ENCODE measurements at regions not wholly inside any gene's neighbourhood (a gene's known extent, or its start where the extent isn't known, plus 50 kb on each side); places are given as distances from the start of the nearest gene placed in this dataset.
"Not testable (repeated sequence)": the region's sequence is repeated elsewhere in the genome, so short reads cannot be mapped to it uniquely, and the experiment has no call there.

DNA sequence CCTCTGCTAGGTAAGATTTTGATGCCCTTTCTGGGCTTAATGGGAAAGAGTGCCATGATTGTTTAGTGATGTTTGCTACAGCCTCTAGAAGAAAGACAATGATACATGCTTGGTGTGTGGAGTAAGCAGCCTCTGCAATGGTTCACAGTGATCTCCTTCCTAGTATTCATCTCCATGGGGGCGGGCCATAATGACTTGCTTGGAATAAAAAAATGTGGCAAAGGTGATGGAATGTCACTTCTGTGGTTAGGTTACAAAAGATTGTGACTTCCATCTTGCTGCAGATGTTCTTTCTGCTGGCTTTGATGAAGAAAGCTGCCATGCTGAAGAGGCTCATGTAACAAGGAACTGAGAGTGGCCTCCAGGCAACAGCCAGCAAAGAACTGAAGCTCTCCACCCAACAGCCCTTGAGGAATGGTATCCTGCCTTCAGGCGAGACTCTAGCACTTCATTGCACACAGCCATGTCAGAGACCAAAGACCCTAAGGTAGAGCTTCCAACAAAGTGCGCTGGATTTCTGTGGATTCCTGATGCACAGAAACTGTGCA, 139.1 kb upstream of the LRIG1 start:
- H3K4me3 ChIP-seq (ENCODE audit: low read length) = no peak overlapping the region
- H3K27ac ChIP-seq (ENCODE audit: low read length) = no peak overlapping the region
- H3K9me3 ChIP-seq (ENCODE audit: control insufficient read depth, low read depth, low read length) = no peaks in the 10 kb centered on the region
- no peak overlapping the region for H3K9ac ChIP-seq (ENCODE audit: low read length)
- no peaks in the 10 kb centered on the region for H3K27me3 ChIP-seq (ENCODE audit: control insufficient read depth, insufficient read depth, low read length)
- no peaks in the 10 kb centered on the region for H3K36me3 ChIP-seq (ENCODE audit: control insufficient read depth, low read depth, low read length)
- peaks cover 4% of the 10 kb centered on the region for H3K4me1 ChIP-seq (ENCODE audit: control insufficient read depth, low read depth, low read length)

DNA sequence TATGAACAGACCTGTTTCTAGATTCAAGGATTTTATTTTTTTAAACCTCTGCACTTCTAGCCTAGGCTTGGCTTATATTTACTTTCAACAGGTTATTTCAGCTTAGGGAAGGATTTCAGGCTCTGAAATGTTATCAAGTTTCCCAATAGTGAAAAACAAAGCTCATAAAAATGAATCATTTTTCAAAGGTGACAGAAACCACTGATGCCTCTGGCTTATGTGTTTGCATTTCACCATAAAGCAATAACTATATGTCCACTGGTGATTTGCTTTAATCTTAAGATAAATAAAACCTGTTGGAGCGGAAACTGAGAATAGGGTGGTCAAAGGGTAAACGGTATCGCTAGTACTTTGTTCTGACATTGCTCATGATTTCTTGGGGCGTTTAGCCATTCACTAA, 141.2 kb upstream of the LRIG1 start:
- Histone ChIP-seq H3K36me3 (ENCODE audit: control insufficient read depth, low read depth, low read length) (no peaks in the 10 kb centered on the region), H3K27ac (ENCODE audit: low read length) (no peak overlapping the region), H3K27me3 (ENCODE audit: control insufficient read depth, insufficient read depth, low read length) (no peaks in the 10 kb centered on the region), H3K9ac (ENCODE audit: low read length) (no peak overlapping the region), H3K9me3 (ENCODE audit: control insufficient read depth, low read depth, low read length) (no peaks in the 10 kb centered on the region), H3K4me3 (ENCODE audit: low read length) (no peak overlapping the region), H3K4me1 (ENCODE audit: control insufficient read depth, low read depth, low read length) (peaks cover 4% of the 10 kb centered on the region)

DNA sequence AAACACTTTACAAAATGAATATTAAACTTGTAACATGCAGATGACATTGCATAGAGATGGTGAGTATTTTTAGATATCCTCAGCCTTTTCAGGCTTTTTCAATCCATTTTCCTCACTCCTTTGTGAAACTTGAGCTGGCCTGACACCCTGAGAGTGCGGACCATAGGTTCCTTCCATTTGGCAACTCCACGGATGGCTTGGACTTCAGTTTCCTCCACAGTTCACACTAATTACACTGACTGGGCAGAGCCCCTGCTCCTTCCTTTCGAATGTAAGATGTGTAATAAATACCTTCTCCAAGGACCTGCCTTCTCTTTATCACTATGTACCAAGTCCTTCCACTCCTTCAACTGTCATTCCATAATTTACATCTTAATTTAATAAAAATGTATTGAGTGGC, 141.7 kb upstream of the LRIG1 start:
- H3K36me3 ChIP-seq (ENCODE audit: control insufficient read depth, low read depth, low read length) = no peaks in the 10 kb centered on the region
- no peak overlapping the region for H3K27ac ChIP-seq (ENCODE audit: low read length)
- H3K27me3 ChIP-seq (ENCODE audit: control insufficient read depth, insufficient read depth, low read length) = no peaks in the 10 kb centered on the region
- H3K4me3 ChIP-seq (ENCODE audit: low read length) = no peak overlapping the region
- H3K9ac ChIP-seq (ENCODE audit: low read length) = no peak overlapping the region
- peaks cover 4% of the 10 kb centered on the region for H3K4me1 ChIP-seq (ENCODE audit: control insufficient read depth, low read depth, low read length)
- H3K9me3 ChIP-seq (ENCODE audit: control insufficient read depth, low read depth, low read length) = no peaks in the 10 kb centered on the region

DNA sequence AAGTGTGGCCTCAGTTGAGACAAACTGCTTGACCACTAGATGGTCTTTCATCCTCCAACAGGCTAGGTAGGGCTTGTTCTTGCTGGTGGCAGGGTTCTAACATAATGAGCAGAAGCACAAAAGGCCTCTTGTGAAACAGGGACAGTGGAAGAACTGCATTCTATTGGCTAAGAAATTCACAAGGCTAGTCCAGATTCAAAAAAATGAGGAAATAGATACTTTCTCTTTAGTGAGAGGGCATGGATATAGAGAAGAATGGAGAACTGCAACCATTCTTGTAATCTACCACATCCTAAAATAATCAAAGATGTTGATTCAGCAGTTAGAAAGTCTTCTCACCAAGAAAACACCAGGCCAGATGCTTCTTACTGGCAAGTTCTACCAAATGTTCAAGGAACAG, 143.7 kb upstream of the LRIG1 start:
- H3K4me1 ChIP-seq (ENCODE audit: control insufficient read depth, low read depth, low read length) = no peaks in the 10 kb centered on the region
- H3K9me3 ChIP-seq (ENCODE audit: control insufficient read depth, low read depth, low read length) = no peaks in the 10 kb centered on the region
- no peak overlapping the region for H3K9ac ChIP-seq (ENCODE audit: low read length)
- H3K27ac ChIP-seq (ENCODE audit: low read length) = no peak overlapping the region
- no peaks in the 10 kb centered on the region for H3K27me3 ChIP-seq (ENCODE audit: control insufficient read depth, insufficient read depth, low read length)
- H3K4me3 ChIP-seq (ENCODE audit: low read length) = no peak overlapping the region
- H3K36me3 ChIP-seq (ENCODE audit: control insufficient read depth, low read depth, low read length) = no peaks in the 10 kb centered on the region

DNA sequence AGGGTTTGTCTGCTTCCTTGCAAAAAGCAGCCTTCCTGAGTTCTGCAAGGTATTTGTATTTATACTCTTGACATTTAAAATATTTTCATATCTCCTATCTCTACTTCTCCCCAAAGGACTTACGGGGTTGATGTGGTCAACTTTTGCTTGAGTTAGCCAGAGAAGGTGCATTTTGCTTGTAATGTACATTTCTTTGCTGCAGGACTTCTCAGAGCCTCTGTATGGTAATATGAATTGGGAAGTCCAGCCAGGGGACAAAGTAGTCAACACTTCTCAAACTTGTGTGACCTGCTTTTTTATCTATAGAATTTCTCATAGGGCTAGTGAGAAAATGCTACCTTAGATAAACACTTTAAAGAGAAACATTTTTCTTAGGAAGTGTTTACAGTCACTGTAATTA, 148.2 kb upstream of the LRIG1 start:
- H3K9me3 ChIP-seq (ENCODE audit: control insufficient read depth, low read depth, low read length) = no peaks in the 10 kb centered on the region
- no peaks in the 10 kb centered on the region for H3K4me1 ChIP-seq (ENCODE audit: control insufficient read depth, low read depth, low read length)
- H3K36me3 ChIP-seq (ENCODE audit: control insufficient read depth, low read depth, low read length) = no peaks in the 10 kb centered on the region
- H3K27ac ChIP-seq (ENCODE audit: low read length) = no peak overlapping the region
- H3K9ac ChIP-seq (ENCODE audit: low read length) = no peak overlapping the region
- no peak overlapping the region for H3K4me3 ChIP-seq (ENCODE audit: low read length)
- no peaks in the 10 kb centered on the region for H3K27me3 ChIP-seq (ENCODE audit: control insufficient read depth, insufficient read depth, low read length)

DNA sequence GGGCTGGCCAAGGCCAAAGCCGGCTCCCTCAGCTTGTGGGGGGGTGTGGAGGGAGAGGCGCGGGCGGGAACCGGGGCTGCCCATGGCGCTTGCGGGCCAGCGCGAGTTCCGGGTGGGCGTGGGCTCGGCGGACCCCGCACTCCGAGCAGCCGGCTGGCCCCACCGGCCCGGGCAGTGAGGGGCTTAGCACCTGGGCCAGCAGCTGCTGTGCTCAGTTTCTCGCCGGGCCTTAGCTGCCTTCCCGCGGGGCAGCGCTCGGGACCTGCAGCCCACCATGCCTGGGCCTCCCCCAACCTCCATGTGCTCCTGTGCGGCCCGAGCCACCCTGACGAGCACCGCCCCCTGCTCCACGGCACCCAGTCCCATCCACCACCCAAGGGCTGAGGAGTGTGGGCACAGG, 150.7 kb upstream of the LRIG1 start:
- H3K4me1 ChIP-seq (ENCODE audit: control insufficient read depth, low read depth, low read length); H3K27me3 ChIP-seq (ENCODE audit: control insufficient read depth, insufficient read depth, low read length); H3K36me3 ChIP-seq (ENCODE audit: control insufficient read depth, low read depth, low read length); H3K27ac ChIP-seq (ENCODE audit: low read length); H3K9ac ChIP-seq (ENCODE audit: low read length); H3K9me3 ChIP-seq (ENCODE audit: control insufficient read depth, low read depth, low read length); H3K4me3 ChIP-seq (ENCODE audit: low read length): not testable (repeated sequence)

DNA sequence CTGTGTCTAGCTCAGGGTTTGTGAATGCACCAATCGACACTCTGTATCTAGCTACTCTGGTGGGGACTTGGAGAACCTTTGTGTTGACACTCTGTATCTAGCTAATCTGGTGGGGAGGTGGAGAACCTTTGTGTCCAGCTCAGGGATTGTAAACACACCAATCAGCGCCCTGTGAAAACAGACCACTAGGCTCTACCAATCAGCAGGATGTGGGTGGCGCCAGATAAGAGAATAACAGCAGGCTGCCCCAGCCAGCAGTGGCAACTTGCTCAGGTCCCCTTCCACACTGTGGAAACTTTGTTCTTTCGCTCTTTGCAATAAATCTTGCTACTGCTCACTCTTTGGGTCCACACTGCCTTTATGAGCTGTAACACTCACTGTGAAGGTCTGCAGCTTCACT, 151.3 kb upstream of the LRIG1 start:
- not testable (repeated sequence) for H3K27ac ChIP-seq (ENCODE audit: low read length); H3K4me1 ChIP-seq (ENCODE audit: control insufficient read depth, low read depth, low read length); H3K4me3 ChIP-seq (ENCODE audit: low read length); H3K9ac ChIP-seq (ENCODE audit: low read length); H3K9me3 ChIP-seq (ENCODE audit: control insufficient read depth, low read depth, low read length); H3K27me3 ChIP-seq (ENCODE audit: control insufficient read depth, insufficient read depth, low read length); H3K36me3 ChIP-seq (ENCODE audit: control insufficient read depth, low read depth, low read length)

DNA sequence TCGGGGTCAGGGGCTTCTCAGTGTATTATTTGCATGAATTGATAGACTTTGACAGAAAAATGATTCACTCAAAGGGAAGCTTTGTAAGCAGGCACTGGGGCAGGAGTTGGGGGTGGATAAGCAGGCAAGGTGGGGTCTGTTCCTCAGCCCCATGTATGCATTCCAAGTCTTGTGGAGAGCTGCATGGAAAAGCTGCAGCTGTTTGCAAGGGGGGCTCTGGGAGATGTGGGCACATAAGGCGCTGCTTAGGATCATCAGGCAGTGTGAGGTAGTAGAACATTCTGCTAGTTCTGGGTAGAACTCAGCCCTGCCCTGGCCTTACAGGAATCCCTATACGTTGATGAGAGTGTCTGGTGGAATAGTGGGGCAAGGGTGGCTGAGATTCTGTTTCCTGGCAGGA, 154.2 kb upstream of the LRIG1 start:
- Histone ChIP-seq H3K9ac (ENCODE audit: low read length) (no peak overlapping the region), H3K36me3 (ENCODE audit: control insufficient read depth, low read depth, low read length) (no peaks in the 10 kb centered on the region), H3K9me3 (ENCODE audit: control insufficient read depth, low read depth, low read length) (no peaks in the 10 kb centered on the region), H3K4me1 (ENCODE audit: control insufficient read depth, low read depth, low read length) (no peaks in the 10 kb centered on the region), H3K27ac (ENCODE audit: low read length) (no peak overlapping the region), H3K27me3 (ENCODE audit: control insufficient read depth, insufficient read depth, low read length) (no peaks in the 10 kb centered on the region), H3K4me3 (ENCODE audit: low read length) (no peak overlapping the region)

DNA sequence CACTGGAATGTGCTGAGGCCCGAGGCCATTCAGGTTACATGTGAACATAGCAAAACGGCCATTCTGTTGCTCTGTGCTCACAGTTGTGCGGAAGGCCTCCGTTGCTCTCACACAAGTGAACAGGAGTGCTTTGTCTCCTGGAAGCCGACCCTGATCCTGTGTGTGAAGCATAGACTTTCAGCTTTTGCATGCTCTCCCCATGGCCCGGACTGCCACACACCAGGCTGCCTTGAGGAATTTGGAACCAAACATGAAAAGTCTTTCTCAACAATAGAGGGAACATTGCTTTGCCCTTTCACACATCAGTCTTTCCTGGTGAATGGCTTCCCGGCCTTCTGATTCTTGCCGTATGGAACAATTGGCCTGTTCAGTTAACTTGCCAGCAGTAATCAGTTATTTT, 154.8 kb upstream of the LRIG1 start:
- Histone ChIP-seq H3K27ac (ENCODE audit: low read length) (no peak overlapping the region), H3K9ac (ENCODE audit: low read length) (no peak overlapping the region), H3K4me1 (ENCODE audit: control insufficient read depth, low read depth, low read length) (no peaks in the 10 kb centered on the region), H3K36me3 (ENCODE audit: control insufficient read depth, low read depth, low read length) (no peaks in the 10 kb centered on the region), H3K27me3 (ENCODE audit: control insufficient read depth, insufficient read depth, low read length) (no peaks in the 10 kb centered on the region), H3K4me3 (ENCODE audit: low read length) (no peak overlapping the region), H3K9me3 (ENCODE audit: control insufficient read depth, low read depth, low read length) (no peaks in the 10 kb centered on the region)

DNA sequence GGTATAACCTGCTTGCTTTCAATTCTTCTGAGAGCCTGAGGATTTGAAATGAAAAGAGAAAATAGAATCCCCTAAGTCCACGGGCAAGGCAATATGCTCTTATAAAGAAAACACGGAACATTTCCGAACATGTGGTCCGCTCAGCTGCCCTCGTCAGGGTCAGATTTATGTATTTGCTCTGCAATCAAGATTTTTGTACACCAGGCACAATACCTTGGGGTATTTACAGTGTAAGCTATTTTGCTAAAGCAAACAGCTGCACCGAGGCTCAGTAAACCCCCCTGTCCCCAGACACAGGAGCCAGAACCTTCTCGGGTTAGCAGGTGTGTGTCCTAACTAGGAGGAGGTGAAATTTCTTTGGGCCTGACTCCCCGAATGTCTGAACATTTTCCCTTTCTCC, 155.8 kb upstream of the LRIG1 start:
- Histone ChIP-seq H3K4me1 (ENCODE audit: control insufficient read depth, low read depth, low read length) (no peaks in the 10 kb centered on the region), H3K27ac (ENCODE audit: low read length) (no peak overlapping the region), H3K9me3 (ENCODE audit: control insufficient read depth, low read depth, low read length) (no peaks in the 10 kb centered on the region), H3K36me3 (ENCODE audit: control insufficient read depth, low read depth, low read length) (no peaks in the 10 kb centered on the region), H3K27me3 (ENCODE audit: control insufficient read depth, insufficient read depth, low read length) (no peaks in the 10 kb centered on the region), H3K4me3 (ENCODE audit: low read length) (no peak overlapping the region), H3K9ac (ENCODE audit: low read length) (no peak overlapping the region)

DNA sequence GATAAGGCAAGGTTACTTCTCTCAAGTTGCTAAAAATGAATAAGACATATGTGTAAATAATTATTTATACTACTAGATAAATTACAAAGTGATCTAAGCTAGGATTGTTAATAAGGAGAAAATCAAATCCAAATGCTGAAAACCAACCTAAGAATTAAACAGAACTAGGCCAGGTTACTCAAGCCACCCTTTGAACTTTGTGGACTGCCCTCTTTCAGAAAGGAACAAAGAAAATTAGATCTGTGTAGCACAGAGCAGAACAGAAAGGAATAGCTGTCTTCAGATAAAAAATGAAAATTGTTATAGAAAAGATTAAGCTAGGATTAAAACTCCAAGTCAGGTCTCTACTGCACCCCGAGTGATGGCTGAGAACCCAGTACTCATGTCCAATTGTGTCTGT, 158.2 kb upstream of the LRIG1 start:
- H3K27ac ChIP-seq (ENCODE audit: low read length) = no peak overlapping the region
- H3K9ac ChIP-seq (ENCODE audit: low read length) = no peak overlapping the region
- no peaks in the 10 kb centered on the region for H3K9me3 ChIP-seq (ENCODE audit: control insufficient read depth, low read depth, low read length)
- H3K27me3 ChIP-seq (ENCODE audit: control insufficient read depth, insufficient read depth, low read length) = no peaks in the 10 kb centered on the region
- H3K4me1 ChIP-seq (ENCODE audit: control insufficient read depth, low read depth, low read length) = no peaks in the 10 kb centered on the region
- no peak overlapping the region for H3K4me3 ChIP-seq (ENCODE audit: low read length)
- no peaks in the 10 kb centered on the region for H3K36me3 ChIP-seq (ENCODE audit: control insufficient read depth, low read depth, low read length)

DNA sequence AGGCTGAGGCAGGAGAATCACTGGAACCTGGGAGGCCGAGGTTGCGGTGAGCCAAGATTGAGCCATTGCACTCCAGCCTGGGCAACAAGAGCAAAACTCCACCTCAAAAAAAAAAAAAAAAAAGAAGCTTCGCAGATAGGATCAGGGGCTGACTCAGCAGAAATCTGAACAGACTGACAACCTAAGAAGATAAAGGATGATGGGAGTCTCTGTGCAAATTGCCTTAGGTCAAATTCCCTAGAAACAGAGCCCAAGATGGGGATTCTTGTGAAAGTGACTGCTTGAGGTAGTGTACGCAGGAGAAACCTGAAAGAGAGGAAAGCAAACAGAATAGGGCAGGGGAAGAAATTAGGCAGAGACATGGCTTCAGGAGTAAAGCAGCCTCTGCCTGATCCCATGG, 160.8 kb upstream of the LRIG1 start:
- Histone ChIP-seq H3K27me3 (ENCODE audit: control insufficient read depth, insufficient read depth, low read length) (no peaks in the 10 kb centered on the region), H3K4me3 (ENCODE audit: low read length) (no peak overlapping the region), H3K9me3 (ENCODE audit: control insufficient read depth, low read depth, low read length) (no peaks in the 10 kb centered on the region), H3K4me1 (ENCODE audit: control insufficient read depth, low read depth, low read length) (no peaks in the 10 kb centered on the region), H3K36me3 (ENCODE audit: control insufficient read depth, low read depth, low read length) (no peaks in the 10 kb centered on the region), H3K9ac (ENCODE audit: low read length) (no peak overlapping the region), H3K27ac (ENCODE audit: low read length) (no peak overlapping the region)
